Colonic mucosa (tissue), 4 donors: ENCODE measurements at regions not wholly inside any gene's neighbourhood (a gene's known extent, or its start where the extent isn't known, plus 50 kb on each side); places are given as distances from the start of the nearest gene placed in this dataset.

ENCODE experiments used
- DNase-seq: peaks from one replicate; pipeline ENCODE4 v3.0.0-alpha.2; 2020
- H3K27ac ChIP-seq: fragments of 200-600 bp; one replicate; pipeline ENCODE4 v1.8.0; 2021
- H3K27me3 ChIP-seq: fragments of 200-600 bp; one replicate; pipeline ENCODE4 v1.8.0; 2021
- H3K36me3 ChIP-seq: fragments of 200-600 bp; one replicate; pipeline ENCODE4 v1.8.0; 2021
- H3K4me1 ChIP-seq: fragments of 200-600 bp; one replicate; pipeline ENCODE4 v1.8.0; 2021; ENCODE audit warnings: mild to moderate bottlenecking
- H3K4me3 ChIP-seq: fragments of 200-600 bp; one replicate; pipeline ENCODE4 v1.8.0; 2021
- H3K9ac ChIP-seq, 2 donors: one replicate each; pipeline ENCODE4 v1.7.0; 2013; ENCODE audit warnings: control low read depth in 2 of 2, low read depth in 2 of 2, low read length in 2 of 2
- H3K9me3 ChIP-seq: fragments of 200-600 bp; one replicate; pipeline ENCODE4 v1.8.0; 2021
- CTCF ChIP-seq: fragments of 200-600 bp; IDR thresholded peaks from one replicate; pipeline ENCODE4 v1.8.0; 2022; ENCODE audit warnings: antibody characterized with exemption, mild to moderate bottlenecking
- intact Hi-C: fragments of 100-400 bp; cut with DNase I; formaldehyde crosslinking; loops from one replicate; pipeline ENCODE4 v1.14.1; 2022
- donor health status: healthy.
- donor health status: DM: no; HTN: no; CAD: no.
- donor health status: DM: no; HTN: no; CAD: no.

DNA sequence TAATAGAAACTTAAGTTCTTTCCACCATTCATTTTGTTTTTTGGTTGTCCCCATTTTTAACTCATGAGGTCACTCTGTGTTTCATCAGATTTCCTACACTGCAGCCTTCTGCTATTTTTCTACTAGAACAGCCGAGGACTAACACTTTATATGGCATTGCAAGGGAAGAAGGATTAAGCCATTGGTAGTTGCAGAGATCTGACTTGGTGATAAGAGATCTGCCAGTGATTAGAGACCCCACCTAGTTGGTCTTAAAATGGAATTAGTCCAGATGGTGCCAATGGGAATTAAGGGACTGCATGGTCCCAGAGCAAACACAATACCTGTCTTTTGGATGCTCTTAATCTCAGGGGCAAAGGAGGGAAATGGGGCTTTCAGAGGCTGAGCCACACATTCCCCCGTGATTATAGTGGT, 125.5 kb upstream of the TMEM170B start:
- no peaks in the 10 kb centered on the region for H3K27me3 ChIP-seq
- H3K4me1 ChIP-seq: no peaks in the 10 kb centered on the region
- H3K9ac ChIP-seq: no peak overlapping the region
- no peaks in the 10 kb centered on the region for H3K36me3 ChIP-seq
- no peak overlapping the region for H3K4me3 ChIP-seq
- DNase-seq: no peak
- intact Hi-C loops: no loop called here
- TF ChIP-seq CTCF: no peak
- no peak overlapping the region for H3K27ac ChIP-seq
- no peaks in the 10 kb centered on the region for H3K9me3 ChIP-seq

- intact Hi-C loops: no loop called here
- Histone ChIP-seq H3K36me3 (no peaks in the 10 kb centered on the region), H3K27ac (no peak overlapping the region), H3K9me3 (no peaks in the 10 kb centered on the region), H3K4me1 (no peaks in the 10 kb centered on the region), H3K9ac (no peak overlapping the region), H3K4me3 (no peak overlapping the region), H3K27me3 (no peaks in the 10 kb centered on the region)
- no peak for DNase-seq
- TF ChIP-seq CTCF: no peak
These were observed 126.0 kb upstream of the TMEM170B start for GRCh38 chr6:11411593-11411992.

DNA sequence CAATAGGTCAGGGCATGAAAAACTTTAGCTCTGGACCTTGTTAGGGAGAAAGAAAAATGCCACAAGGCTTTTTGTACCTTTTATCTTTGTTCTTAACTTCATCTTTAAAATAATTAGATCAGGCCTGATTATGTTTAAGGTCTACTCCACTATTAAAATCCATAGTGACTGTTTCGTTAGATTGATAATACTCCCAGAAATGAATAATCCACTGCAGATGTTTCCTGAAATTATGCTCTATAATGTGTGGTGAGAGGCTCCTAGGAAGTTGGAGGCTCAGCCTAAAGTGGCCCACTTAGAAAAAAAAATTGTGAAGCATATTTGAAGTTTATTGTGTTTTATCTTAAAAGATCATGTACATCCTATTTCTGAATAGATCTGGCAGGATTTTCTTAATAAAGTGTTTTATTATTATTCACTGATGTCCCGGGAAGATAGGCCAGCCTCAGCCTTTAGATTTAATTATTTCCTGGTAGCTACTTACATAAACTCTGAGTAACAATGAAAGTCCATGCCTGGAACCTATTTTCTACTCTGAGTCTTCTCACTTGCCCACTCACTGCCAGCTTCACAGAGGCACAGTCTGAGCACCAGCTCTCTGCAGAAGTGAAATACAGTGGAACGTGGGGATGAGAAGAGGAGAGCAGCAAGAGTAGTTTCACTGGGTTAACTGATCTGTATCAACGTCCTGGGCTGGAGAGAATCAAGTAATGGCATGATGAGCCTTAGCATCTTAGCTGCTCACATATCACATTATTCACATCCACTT, 126.8 kb upstream of the TMEM170B start:
- intact Hi-C loops: no loop called here
- no peak for DNase-seq
- no peak for TF ChIP-seq CTCF

GRCh38 chr6:11409371-11409770, 128.2 kb upstream of the TMEM170B start:
- DNase-seq: no peak
- no peaks in the 10 kb centered on the region for H3K9me3 ChIP-seq
- no peaks in the 10 kb centered on the region for H3K27me3 ChIP-seq
- H3K36me3 ChIP-seq: no peaks in the 10 kb centered on the region
- no peaks in the 10 kb centered on the region for H3K4me1 ChIP-seq
- H3K9ac ChIP-seq: no peak overlapping the region
- H3K4me3 ChIP-seq: no peak overlapping the region
- intact Hi-C loops: no loop called here
- H3K27ac ChIP-seq: no peak overlapping the region
- TF ChIP-seq CTCF: no peak

More for the DNA sequence above, 126.8 kb upstream of the TMEM170B start:
- Histone ChIP-seq H3K27me3 (no peaks in the 10 kb centered on the region), H3K4me3 (no peak overlapping the region), H3K9me3 (no peaks in the 10 kb centered on the region), H3K36me3 (no peaks in the 10 kb centered on the region), H3K27ac (no peak overlapping the region), H3K4me1 (no peaks in the 10 kb centered on the region), H3K9ac (no peak overlapping the region)

DNA sequence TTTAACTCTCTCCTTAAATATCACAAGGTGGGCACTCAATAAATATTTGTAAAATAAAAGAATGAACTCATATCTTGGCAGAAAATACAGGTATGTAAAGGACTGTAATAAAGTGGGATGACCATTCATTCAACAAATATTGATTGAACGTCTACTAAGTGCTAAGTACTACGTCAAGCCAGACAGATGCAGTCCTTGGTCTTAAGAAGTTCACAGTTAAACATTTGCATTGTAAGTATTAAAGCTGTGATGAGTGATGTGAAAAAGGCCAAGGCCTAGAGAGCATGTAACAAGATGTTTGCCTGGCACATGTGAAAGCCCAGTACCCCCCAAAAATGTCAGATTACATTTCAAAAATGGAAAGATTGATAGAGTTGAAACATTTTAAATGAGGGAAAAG, 130.1 kb upstream of the TMEM170B start:
- H3K36me3 ChIP-seq: no peaks in the 10 kb centered on the region
- H3K27me3 ChIP-seq: no peaks in the 10 kb centered on the region
- H3K9ac ChIP-seq: no peak overlapping the region
- intact Hi-C loops: no loop called here
- no peak for DNase-seq
- H3K4me1 ChIP-seq: no peaks in the 10 kb centered on the region
- no peak overlapping the region for H3K4me3 ChIP-seq
- no peaks in the 10 kb centered on the region for H3K9me3 ChIP-seq
- no peak for TF ChIP-seq CTCF
- no peak overlapping the region for H3K27ac ChIP-seq
